IMR-90 (cell line): ENCODE measurements at regions not wholly inside any gene's neighbourhood (a gene's known extent, or its start where the extent isn't known, plus 50 kb on each side); places are given as distances from the start of the nearest gene placed in this dataset.

ENCODE experiments used
- ATAC-seq: fragments of 200-7000 bp; cut with Tn5 transposase; 2 replicates; pipeline ENCODE4 v1.9.1; 2020; ENCODE audit warnings: low read depth, mild to moderate bottlenecking, moderate library complexity
- BruUV-seq: library from RNA; stranded (reverse); fragments of 400-500 nt; replicated peaks from 2 replicates; lab custom pipeline; 2021; lab: Mats Ljungman, UMichigan
- CTCF ChIA-PET: fragments of 300-600 bp; formaldehyde crosslinking; extraction: SDS; loops from one replicate; lab custom pipeline; 2021; ENCODE audit warnings: antibody characterized with exemption; lab: Yijun Ruan, JAX
- POLR2A ChIA-PET: fragments of 300-600 bp; sonication (Branson Sonifier 250); formaldehyde crosslinking; loops from one replicate; lab custom pipeline; 2022; ENCODE audit warnings: antibody characterized with exemption; ENCODE audit not compliant: unreplicated experiment; lab: Charles Lee
- DNase-seq: peaks from one replicate; pipeline ENCODE4 v3.0.0; 2013
- H2AFZ ChIP-seq: replicated peaks from 2 replicates; pipeline ENCODE3; 2013; ENCODE audit warnings: low read length, mild to moderate bottlenecking; ENCODE audit not compliant: poor library complexity
- H2AK5ac ChIP-seq: 2 replicates; pipeline ENCODE4 v1.6.1; 2013; ENCODE audit warnings: low read depth, low read length, inconsistent platforms
- H2AK9ac ChIP-seq: replicated peaks from 2 replicates; pipeline ENCODE3; 2013; ENCODE audit warnings: mild to moderate bottlenecking, low read depth, low read length, moderate library complexity; ENCODE audit not compliant: poor library complexity
- H2BK120ac ChIP-seq: 2 replicates; pipeline ENCODE4 v1.6.1; 2013; ENCODE audit warnings: low read depth, low read length, inconsistent platforms
- H2BK15ac ChIP-seq: 3 replicates; pipeline ENCODE4 v1.6.1; 2013; ENCODE audit warnings: low read depth, low read length, inconsistent platforms
- H2BK20ac ChIP-seq: 2 replicates; pipeline ENCODE4 v1.6.1; 2013; ENCODE audit warnings: low read depth, mild to moderate bottlenecking, inconsistent platforms, low read length, moderate library complexity
- H2BK5ac ChIP-seq: 2 replicates; pipeline ENCODE4 v1.6.1; 2013; ENCODE audit warnings: mild to moderate bottlenecking, low read depth, low read length, inconsistent platforms; ENCODE audit not compliant: poor library complexity, severe bottlenecking
- H3K14ac ChIP-seq: replicated peaks from 2 replicates; pipeline ENCODE4 v1.6.1; 2013; ENCODE audit warnings: low read depth, low read length, inconsistent platforms
- H3K18ac ChIP-seq: 2 replicates; pipeline ENCODE4 v1.6.1; 2013; ENCODE audit warnings: low read depth, low read length, control low read depth
- H3K23ac ChIP-seq: 2 replicates; pipeline ENCODE4 v1.6.1; 2013; ENCODE audit warnings: low read depth, low read length, inconsistent platforms
- H3K27ac ChIP-seq: 2 replicates; pipeline ENCODE4 v1.5.1; 2013; ENCODE audit warnings: mild to moderate bottlenecking, control low read depth, low read length; ENCODE audit not compliant: insufficient read depth
- H3K27me3 ChIP-seq: 2 replicates; pipeline ENCODE4 v1.6.1; 2013; ENCODE audit warnings: low read length; ENCODE audit not compliant: control insufficient read depth, insufficient read depth
- H3K36me3 ChIP-seq: 2 replicates; pipeline ENCODE4 v1.6.1; 2013; ENCODE audit warnings: low read length, mixed read lengths; ENCODE audit not compliant: control insufficient read depth, insufficient read depth
- H3K4ac ChIP-seq: 2 replicates; pipeline ENCODE4 v1.6.1; 2013; ENCODE audit warnings: low read depth, low read length, inconsistent platforms
- H3K4me1 ChIP-seq: 2 replicates; pipeline ENCODE4 v1.6.1; 2013; ENCODE audit warnings: low read length, mixed read lengths; ENCODE audit not compliant: control insufficient read depth, insufficient read depth
- H3K4me2 ChIP-seq: 2 replicates; pipeline ENCODE4 v1.6.1; 2013; ENCODE audit warnings: low read depth, mild to moderate bottlenecking, control low read depth, low read length, moderate library complexity
- H3K4me3 ChIP-seq: 2 replicates; pipeline ENCODE4 v1.5.1; 2013; ENCODE audit warnings: low read depth, mild to moderate bottlenecking, control low read depth, low read length, moderate library complexity; ENCODE audit not compliant: insufficient read depth
- H3K56ac ChIP-seq: 2 replicates; pipeline ENCODE4 v1.6.1; 2013; ENCODE audit warnings: low read length, inconsistent platforms; ENCODE audit not compliant: insufficient read depth; ENCODE audit errors: extremely low read depth
- H3K79me1 ChIP-seq, 2 experiments: 2 replicates each; pipeline ENCODE4 v1.6.1; 2013; ENCODE audit warnings: low read length in 2 of 2, inconsistent platforms in 1 of 2, low read depth in 1 of 2
- H3K9ac ChIP-seq: 2 replicates; pipeline ENCODE4 v1.6.1; 2013; ENCODE audit warnings: low read depth, low read length, control low read depth
- H3K9me1 ChIP-seq: 2 replicates; pipeline ENCODE4 v1.6.1; 2013; ENCODE audit warnings: low read length, inconsistent platforms; ENCODE audit not compliant: insufficient read depth
- H3K9me3 ChIP-seq: 2 replicates; pipeline ENCODE4 v1.6.1; 2013; ENCODE audit warnings: low read length; ENCODE audit not compliant: control insufficient read depth, insufficient read depth
- H4K20me1 ChIP-seq: 2 replicates; pipeline ENCODE4 v1.6.1; 2013; ENCODE audit warnings: low read length, inconsistent platforms; ENCODE audit not compliant: insufficient read depth
- H4K5ac ChIP-seq: 2 replicates; pipeline ENCODE4 v1.6.1; 2013; ENCODE audit warnings: mild to moderate bottlenecking, low read depth, low read length, control low read depth
- H4K8ac ChIP-seq, 2 experiments: 2 replicates each; pipeline ENCODE4 v1.6.1; 2013; ENCODE audit warnings: low read depth in 2 of 2, low read length in 2 of 2, control low read depth in 1 of 2, inconsistent platforms in 1 of 2
- H4K91ac ChIP-seq: 2 replicates; pipeline ENCODE4 v1.6.1; 2013; ENCODE audit warnings: low read depth, low read length, inconsistent platforms; ENCODE audit not compliant: insufficient read depth
- BHLHE40 ChIP-seq: fragments of 150-350 bp; IDR thresholded peaks from 2 replicates; pipeline ENCODE4 v1.6.1; 2016; ENCODE audit warnings: mild to moderate bottlenecking, low read depth, low read length
- CHD1 ChIP-seq: IDR thresholded peaks from 2 replicates; pipeline ENCODE4 v1.6.1; 2012; ENCODE audit warnings: low read depth, low read length, improper control_type of control experiment
- FOS ChIP-seq: fragments of 150-350 bp; IDR thresholded peaks from 2 replicates; pipeline ENCODE4 v1.6.1; 2016; ENCODE audit warnings: low read depth, low read length
- MAZ ChIP-seq: IDR thresholded peaks from 2 replicates; pipeline ENCODE4 v1.6.1; 2012; ENCODE audit warnings: low read depth, mild to moderate bottlenecking, low read length, improper control_type of control experiment, moderate library complexity, borderline replicate concordance
- MXI1 ChIP-seq: IDR thresholded peaks from 2 replicates; pipeline ENCODE4 v1.6.1; 2012; ENCODE audit warnings: low read depth, mild to moderate bottlenecking, low read length, moderate library complexity, borderline replicate concordance
- RAD21 ChIP-seq: IDR thresholded peaks from 2 replicates; pipeline ENCODE4 v1.6.1; 2012; ENCODE audit warnings: low read length, improper control_type of control experiment
- RCOR1 ChIP-seq: IDR thresholded peaks from 2 replicates; pipeline ENCODE4 v1.6.1; 2012; ENCODE audit warnings: mild to moderate bottlenecking, low read length, improper control_type of control experiment; ENCODE audit not compliant: insufficient replicate concordance
- RFX5 ChIP-seq: IDR thresholded peaks from 2 replicates; pipeline ENCODE4 v1.8.0; 2012; ENCODE audit warnings: low read depth, mild to moderate bottlenecking, low read length, moderate library complexity
- WGBS, 2 experiments: methylation state at CpG; one replicate each; pipeline versions ENCODE4 v1.1.5 to v1.1.7; 2013; ENCODE audit warnings: missing lambda C conversion rate in 2 of 2; ENCODE audit not compliant: insufficient read length in 1 of 2; ENCODE audit errors: extremely low coverage in 2 of 2; 5-methylcytosine and 5-hydroxymethylcytosine counted together
- dilution Hi-C: fragments of 300-500 bp; cut with HindIII; formaldehyde crosslinking; loops from one replicate; pipeline ENCODE4 v1.14.3; 2018; ENCODE audit warnings: low sequenced_read_pairs; ENCODE audit not compliant: unreplicated experiment
- in situ Hi-C: fragments of 300-500 bp; cut with MboI; formaldehyde crosslinking; loops from 3 replicates; pipeline ENCODE4 v1.14.3; 2019; ENCODE audit warnings: low sequenced_read_pairs, inconsistent platforms, mixed read lengths
- intact Hi-C: fragments of 100-400 bp; cut with micrococcal nuclease; formaldehyde crosslinking; loops from 2 replicates; pipeline ENCODE4 v1.10.0; 2022
- TF ChIP-seq, protein P1 (sequence below): fragments of 150-350 bp; IDR thresholded peaks from 2 replicates; pipeline ENCODE4 v1.6.1; 2016; ENCODE audit warnings: low read depth, mild to moderate bottlenecking, low read length, moderate library complexity, borderline replicate concordance

DNA sequence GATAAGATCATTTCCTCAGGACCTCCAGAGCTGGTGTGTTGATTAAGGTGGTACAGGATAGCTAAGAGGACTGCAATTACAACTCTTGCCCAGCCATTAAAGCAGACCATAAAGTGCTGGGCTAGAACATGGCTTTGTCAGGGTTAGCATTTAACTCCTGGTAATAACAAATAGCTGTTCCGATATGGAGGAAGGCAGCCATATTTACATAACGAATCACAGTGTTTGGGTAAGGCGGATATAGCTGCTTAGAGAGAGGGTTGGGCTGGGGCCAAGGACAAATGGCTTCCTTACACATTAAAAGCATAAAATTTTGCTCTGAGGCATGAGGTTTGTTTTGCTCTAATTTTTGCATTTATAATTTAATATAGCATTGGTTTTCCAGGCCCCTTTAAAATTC, 297.7 kb upstream of the DDHD1 start:
- peak overlapping the region in 1 of 2 experiments; percentile 8; a peak in 1 of 4 replicates for H4K8ac ChIP-seq
- H2AK5ac ChIP-seq: no peak overlapping the region
- H3K9me1 ChIP-seq: no peaks in the 10 kb centered on the region
- TF ChIP-seq RFX5: no peak
- TF ChIP-seq RAD21: no peak
- TF ChIP-seq, protein P1, sequence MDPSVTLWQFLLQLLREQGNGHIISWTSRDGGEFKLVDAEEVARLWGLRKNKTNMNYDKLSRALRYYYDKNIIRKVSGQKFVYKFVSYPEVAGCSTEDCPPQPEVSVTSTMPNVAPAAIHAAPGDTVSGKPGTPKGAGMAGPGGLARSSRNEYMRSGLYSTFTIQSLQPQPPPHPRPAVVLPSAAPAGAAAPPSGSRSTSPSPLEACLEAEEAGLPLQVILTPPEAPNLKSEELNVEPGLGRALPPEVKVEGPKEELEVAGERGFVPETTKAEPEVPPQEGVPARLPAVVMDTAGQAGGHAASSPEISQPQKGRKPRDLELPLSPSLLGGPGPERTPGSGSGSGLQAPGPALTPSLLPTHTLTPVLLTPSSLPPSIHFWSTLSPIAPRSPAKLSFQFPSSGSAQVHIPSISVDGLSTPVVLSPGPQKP: no peak
- no peak for TF ChIP-seq MAZ
- no peak for TF ChIP-seq BHLHE40
- TF ChIP-seq RCOR1: no peak
- TF ChIP-seq MXI1: no peak
- no peak for TF ChIP-seq CHD1
- no peak for TF ChIP-seq FOS
- ChIA-PET CTCF (no interaction called here), POLR2A (no interaction called here)
- no peak overlapping the region for H2BK20ac ChIP-seq
- no peaks in the 10 kb centered on the region; the same call in 1 of the 2 replicates for H3K4me1 ChIP-seq
- no peaks in the 10 kb centered on the region for H3K9me3 ChIP-seq
- dilution Hi-C loops: no loop called here
- no peaks in the 10 kb centered on the region for H3K79me1 ChIP-seq
- no TSS peak for BruUV-seq
- DNase-seq (no peak), ATAC-seq (no peak)
- no peak overlapping the region for H3K4ac ChIP-seq
- no peak overlapping the region for H2BK15ac ChIP-seq
- no peak overlapping the region for H3K9ac ChIP-seq
- H3K18ac ChIP-seq: no peak overlapping the region
- no peak overlapping the region for H2AK9ac ChIP-seq
- H2AFZ ChIP-seq: no peak overlapping the region
- no peaks in the 10 kb centered on the region for H3K27me3 ChIP-seq
- H4K20me1 ChIP-seq: no peaks in the 10 kb centered on the region
- no peak overlapping the region for H3K56ac ChIP-seq
- no peak overlapping the region for H3K4me3 ChIP-seq
- intact Hi-C loops: no loop called here
- no peaks in the 10 kb centered on the region for H3K36me3 ChIP-seq
- WGBS, 2 experiments: no CpG with 5 or more reads among the region's 3 CpGs
- H3K14ac ChIP-seq: no peak overlapping the region
- H2BK5ac ChIP-seq: no peak overlapping the region
- no peak overlapping the region for H3K23ac ChIP-seq
- H3K4me2 ChIP-seq: no peak overlapping the region
- no peak overlapping the region for H2BK120ac ChIP-seq
- no peak overlapping the region for H4K5ac ChIP-seq
- in situ Hi-C loops: no loop called here
- H3K27ac ChIP-seq: no peak overlapping the region
- H4K91ac ChIP-seq: no peak overlapping the region
